Erythroblast (primary cell): ENCODE measurements at regions not wholly inside any gene's neighbourhood (a gene's known extent, or its start where the extent isn't known, plus 50 kb on each side); places are given as distances from the start of the nearest gene placed in this dataset.

ENCODE experiments used
- GATA1 ChIP-seq: IDR thresholded peaks from 2 replicates; pipeline ENCODE4 v1.6.1; 2011; ENCODE audit warnings: low read depth, mild to moderate bottlenecking, control low read depth, low read length, moderate library complexity
- POLR2A ChIP-seq: IDR thresholded peaks from 2 replicates; pipeline ENCODE4 v1.6.1; 2011; ENCODE audit warnings: mild to moderate bottlenecking, low read length

DNA sequence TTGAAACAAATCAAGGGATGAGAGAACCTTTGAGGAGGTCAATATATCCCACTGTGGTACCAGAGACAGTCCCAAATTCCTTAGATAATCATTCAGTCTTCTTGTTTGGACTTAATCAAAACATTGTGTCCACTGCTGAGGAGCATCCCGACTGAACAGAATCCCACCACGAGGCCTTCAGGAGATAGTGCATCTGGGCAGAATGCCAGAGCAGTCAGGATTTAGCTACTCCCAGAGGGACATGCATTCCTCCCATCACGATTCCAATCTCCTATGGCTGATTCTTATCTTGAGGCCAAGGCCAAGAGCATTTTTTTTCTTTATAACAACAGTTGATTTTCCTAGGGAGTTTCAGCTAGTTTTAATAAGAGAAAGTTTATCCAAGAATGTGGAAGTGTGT is 87.4 kb upstream of the COX10 start:
- TF ChIP-seq POLR2A (no peak), GATA1 (no peak)
